ENCODE measurements at regions not wholly inside any gene's neighbourhood (a gene's known extent, or its start where the extent isn't known, plus 50 kb on each side); places are given as distances from the start of the nearest gene placed in this dataset.

GRCh38 chr18:1412655-1413322 lies 508.1 kb downstream of the ADCYAP1 start:
- no peaks in the 10 kb centered on the region for H3K4me1 ChIP-seq (ENCODE audit: insufficient read depth, low read length)
- no peak overlapping the region for H3K27ac ChIP-seq (ENCODE audit: low read depth, low read length)
- no peak overlapping the region for H3K27ac Mint-ChIP-seq
- no peak for DNase-seq
- no peaks in the 10 kb centered on the region for H3K4me1 Mint-ChIP-seq
- H3K4me3 ChIP-seq (ENCODE audit: low read length in 2 of 2) = no peak overlapping the region
- H3K27me3 ChIP-seq (ENCODE audit: insufficient read depth, low read length) = no peaks in the 10 kb centered on the region
- H3K36me3 Mint-ChIP-seq = no peaks in the 10 kb centered on the region
- H3K4me3 Mint-ChIP-seq = no peak overlapping the region
- ChIA-PET CTCF (ENCODE audit: partially characterized antibody) (no interaction called here), POLR2A (ENCODE audit: partially characterized antibody) (no interaction called here)
- no peaks in the 10 kb centered on the region for H3K36me3 ChIP-seq (ENCODE audit: insufficient read depth, low read length)
- H3K9me3 Mint-ChIP-seq = peaks cover 0 to 4% (median 0%) of the 10 kb centered on the region in 8 donors
- no peaks in the 10 kb centered on the region for H3K9me3 ChIP-seq (ENCODE audit: control insufficient read depth in 1 of 2, low read length in 2 of 2)
- H3K27me3 Mint-ChIP-seq = no peaks in the 10 kb centered on the region
- intact Hi-C loops (cut with micrococcal nuclease) = no loop called here

GRCh38 chr18:1413323-1413675 lies 508.6 kb downstream of the ADCYAP1 start:
- CTCF ChIA-PET (ENCODE audit: partially characterized antibody) = no interaction called here
- Histone ChIP-seq H3K4me1 (ENCODE audit: insufficient read depth, low read length) (no peaks in the 10 kb centered on the region), H3K9me3 (ENCODE audit: control insufficient read depth in 1 of 2, low read length in 2 of 2) (no peaks in the 10 kb centered on the region), H3K27me3 (ENCODE audit: insufficient read depth, low read length) (no peaks in the 10 kb centered on the region), H3K4me3 (ENCODE audit: low read length in 2 of 2) (no peak overlapping the region), H3K36me3 (ENCODE audit: insufficient read depth, low read length) (no peaks in the 10 kb centered on the region), H3K27ac (ENCODE audit: low read depth, low read length) (no peak overlapping the region)
- H3K27me3 Mint-ChIP-seq = no peaks in the 10 kb centered on the region
- H3K36me3 Mint-ChIP-seq = no peaks in the 10 kb centered on the region
- H3K4me1 Mint-ChIP-seq = no peaks in the 10 kb centered on the region
- no peak overlapping the region for H3K4me3 Mint-ChIP-seq
- no peak for DNase-seq
- intact Hi-C loops (cut with micrococcal nuclease) = no loop called here
- H3K27ac Mint-ChIP-seq = no peak overlapping the region
- POLR2A ChIA-PET (ENCODE audit: partially characterized antibody) = no interaction called here
- peaks cover 0 to 4% (median 1%) of the 10 kb centered on the region in 8 donors for H3K9me3 Mint-ChIP-seq

- Mint-ChIP-seq H3K4me3 (no peak overlapping the region), H3K9me3 (peaks cover 0 to 8% (median 3%) of the 10 kb centered on the region in 8 donors), H3K27ac (no peak overlapping the region), H3K27me3 (no peaks in the 10 kb centered on the region), H3K36me3 (no peaks in the 10 kb centered on the region), H3K4me1 (no peaks in the 10 kb centered on the region)
- no peaks in the 10 kb centered on the region for H3K36me3 ChIP-seq (ENCODE audit: insufficient read depth, low read length)
- ChIA-PET POLR2A (ENCODE audit: partially characterized antibody) (no interaction called here), CTCF (ENCODE audit: partially characterized antibody) (no interaction called here)
- H3K27ac ChIP-seq (ENCODE audit: low read depth, low read length) = no peak overlapping the region
- H3K4me1 ChIP-seq (ENCODE audit: insufficient read depth, low read length) = no peaks in the 10 kb centered on the region
- H3K9me3 ChIP-seq (ENCODE audit: control insufficient read depth in 1 of 2, low read length in 2 of 2) = no peaks in the 10 kb centered on the region
- no peak overlapping the region for H3K4me3 ChIP-seq (ENCODE audit: low read length in 2 of 2)
- DNase-seq = no peak
- intact Hi-C loops (cut with micrococcal nuclease) = no loop called here
- no peaks in the 10 kb centered on the region for H3K27me3 ChIP-seq (ENCODE audit: insufficient read depth, low read length)
These were observed 511.4 kb downstream of the ADCYAP1 start for GRCh38 chr18:1416074-1416473.

- H3K27me3 Mint-ChIP-seq = no peaks in the 10 kb centered on the region
- Histone ChIP-seq H3K27me3 (ENCODE audit: insufficient read depth, low read length) (no peaks in the 10 kb centered on the region), H3K9me3 (ENCODE audit: control insufficient read depth in 1 of 2, low read length in 2 of 2) (no peaks in the 10 kb centered on the region), H3K4me3 (ENCODE audit: low read length in 2 of 2) (no peak overlapping the region), H3K4me1 (ENCODE audit: insufficient read depth, low read length) (no peaks in the 10 kb centered on the region), H3K27ac (ENCODE audit: low read depth, low read length) (no peak overlapping the region), H3K36me3 (ENCODE audit: insufficient read depth, low read length) (no peaks in the 10 kb centered on the region)
- peaks cover 0 to 9% (median 2%) of the 10 kb centered on the region in 8 donors for H3K9me3 Mint-ChIP-seq
- H3K4me1 Mint-ChIP-seq = no peaks in the 10 kb centered on the region
- H3K4me3 Mint-ChIP-seq = no peak overlapping the region
- no peaks in the 10 kb centered on the region for H3K36me3 Mint-ChIP-seq
- CTCF ChIA-PET (ENCODE audit: partially characterized antibody) = no interaction called here
- intact Hi-C loops (cut with micrococcal nuclease) = no loop called here
- no peak for DNase-seq
- POLR2A ChIA-PET (ENCODE audit: partially characterized antibody) = no interaction called here
- no peak overlapping the region for H3K27ac Mint-ChIP-seq
These were observed 516.8 kb downstream of the ADCYAP1 start for GRCh38 chr18:1421502-1421901.

- H3K27ac Mint-ChIP-seq = no peak overlapping the region
These were observed 518.0 kb downstream of the ADCYAP1 start for GRCh38 chr18:1422634-1423033.

GRCh38 chr18:1425679-1426078 lies 521.0 kb downstream of the ADCYAP1 start:
- H3K27ac Mint-ChIP-seq = no peak overlapping the region
- peaks cover 0 to 5% (median 2%) of the 10 kb centered on the region in 8 donors for H3K9me3 Mint-ChIP-seq
- Histone ChIP-seq H3K27me3 (ENCODE audit: insufficient read depth, low read length) (no peaks in the 10 kb centered on the region), H3K27ac (ENCODE audit: low read depth, low read length) (no peak overlapping the region), H3K36me3 (ENCODE audit: insufficient read depth, low read length) (no peaks in the 10 kb centered on the region), H3K9me3 (ENCODE audit: control insufficient read depth in 1 of 2, low read length in 2 of 2) (no peaks in the 10 kb centered on the region), H3K4me1 (ENCODE audit: insufficient read depth, low read length) (no peaks in the 10 kb centered on the region), H3K4me3 (ENCODE audit: low read length in 2 of 2) (no peak overlapping the region)
- ChIA-PET POLR2A (ENCODE audit: partially characterized antibody) (no interaction called here), CTCF (ENCODE audit: partially characterized antibody) (no interaction called here)
- H3K36me3 Mint-ChIP-seq = no peaks in the 10 kb centered on the region
- intact Hi-C loops (cut with micrococcal nuclease) = no loop called here
- DNase-seq = no peak
- no peaks in the 10 kb centered on the region for H3K27me3 Mint-ChIP-seq
- H3K4me3 Mint-ChIP-seq = no peak overlapping the region
- no peaks in the 10 kb centered on the region for H3K4me1 Mint-ChIP-seq

More at GRCh38 chr18:1422634-1423033, 518.0 kb downstream of the ADCYAP1 start:
- no peaks in the 10 kb centered on the region for H3K4me1 Mint-ChIP-seq
- no peaks in the 10 kb centered on the region for H3K27me3 Mint-ChIP-seq
- peaks cover 0 to 9% (median 3%) of the 10 kb centered on the region in 8 donors for H3K9me3 Mint-ChIP-seq
- intact Hi-C loops (cut with micrococcal nuclease) = no loop called here
- H3K27ac ChIP-seq (ENCODE audit: low read depth, low read length) = no peak overlapping the region
- H3K4me3 Mint-ChIP-seq = no peak overlapping the region
- ChIA-PET CTCF (ENCODE audit: partially characterized antibody) (no interaction called here), POLR2A (ENCODE audit: partially characterized antibody) (no interaction called here)
- no peaks in the 10 kb centered on the region for H3K36me3 ChIP-seq (ENCODE audit: insufficient read depth, low read length)
- no peaks in the 10 kb centered on the region for H3K36me3 Mint-ChIP-seq
- no peak overlapping the region for H3K4me3 ChIP-seq (ENCODE audit: low read length in 2 of 2)
- no peaks in the 10 kb centered on the region for H3K4me1 ChIP-seq (ENCODE audit: insufficient read depth, low read length)
- H3K27me3 ChIP-seq (ENCODE audit: insufficient read depth, low read length) = no peaks in the 10 kb centered on the region
- no peak for DNase-seq
- no peaks in the 10 kb centered on the region for H3K9me3 ChIP-seq (ENCODE audit: control insufficient read depth in 1 of 2, low read length in 2 of 2)

- Histone ChIP-seq H3K4me1 (ENCODE audit: insufficient read depth, low read length) (no peaks in the 10 kb centered on the region), H3K4me3 (ENCODE audit: low read length in 2 of 2) (no peak overlapping the region), H3K27ac (ENCODE audit: low read depth, low read length) (no peak overlapping the region), H3K9me3 (ENCODE audit: control insufficient read depth in 1 of 2, low read length in 2 of 2) (no peaks in the 10 kb centered on the region), H3K36me3 (ENCODE audit: insufficient read depth, low read length) (no peaks in the 10 kb centered on the region), H3K27me3 (ENCODE audit: insufficient read depth, low read length) (no peaks in the 10 kb centered on the region)
- Mint-ChIP-seq H3K27ac (no peak overlapping the region), H3K4me3 (no peak overlapping the region), H3K4me1 (no peaks in the 10 kb centered on the region), H3K36me3 (no peaks in the 10 kb centered on the region), H3K27me3 (no peaks in the 10 kb centered on the region), H3K9me3 (peaks cover 0 to 4% (median 3%) of the 10 kb centered on the region in 8 donors)
- ChIA-PET CTCF (ENCODE audit: partially characterized antibody) (no interaction called here), POLR2A (ENCODE audit: partially characterized antibody) (no interaction called here)
- intact Hi-C loops (cut with micrococcal nuclease) = no loop called here
- no peak for DNase-seq
These were observed 530.8 kb downstream of the ADCYAP1 start for GRCh38 chr18:1435487-1435886.

- H3K27me3 ChIP-seq (ENCODE audit: insufficient read depth, low read length) = no peaks in the 10 kb centered on the region
- no peaks in the 10 kb centered on the region for H3K36me3 Mint-ChIP-seq
- POLR2A ChIA-PET (ENCODE audit: partially characterized antibody) = no interaction called here
- H3K9me3 ChIP-seq (ENCODE audit: control insufficient read depth in 1 of 2, low read length in 2 of 2) = no peaks in the 10 kb centered on the region
- H3K4me3 Mint-ChIP-seq = no peak overlapping the region
- no peak overlapping the region for H3K27ac Mint-ChIP-seq
- H3K4me1 ChIP-seq (ENCODE audit: insufficient read depth, low read length) = no peaks in the 10 kb centered on the region
- CTCF ChIA-PET (ENCODE audit: partially characterized antibody) = no interaction called here
- no peak for DNase-seq
- no peaks in the 10 kb centered on the region for H3K27me3 Mint-ChIP-seq
- intact Hi-C loops (cut with micrococcal nuclease) = no loop called here
- H3K4me1 Mint-ChIP-seq = no peaks in the 10 kb centered on the region
- H3K9me3 Mint-ChIP-seq = peaks cover 0 to 4% (median 3%) of the 10 kb centered on the region in 8 donors
- no peak overlapping the region for H3K27ac ChIP-seq (ENCODE audit: low read depth, low read length)
- H3K36me3 ChIP-seq (ENCODE audit: insufficient read depth, low read length) = no peaks in the 10 kb centered on the region
- H3K4me3 ChIP-seq (ENCODE audit: low read length in 2 of 2) = no peak overlapping the region
These were observed 531.5 kb downstream of the ADCYAP1 start for GRCh38 chr18:1436199-1436598.
